ENCODE measurements at regions not wholly inside any gene's neighbourhood (a gene's known extent, or its start where the extent isn't known, plus 50 kb on each side); places are given as distances from the start of the nearest gene placed in this dataset.

DNA sequence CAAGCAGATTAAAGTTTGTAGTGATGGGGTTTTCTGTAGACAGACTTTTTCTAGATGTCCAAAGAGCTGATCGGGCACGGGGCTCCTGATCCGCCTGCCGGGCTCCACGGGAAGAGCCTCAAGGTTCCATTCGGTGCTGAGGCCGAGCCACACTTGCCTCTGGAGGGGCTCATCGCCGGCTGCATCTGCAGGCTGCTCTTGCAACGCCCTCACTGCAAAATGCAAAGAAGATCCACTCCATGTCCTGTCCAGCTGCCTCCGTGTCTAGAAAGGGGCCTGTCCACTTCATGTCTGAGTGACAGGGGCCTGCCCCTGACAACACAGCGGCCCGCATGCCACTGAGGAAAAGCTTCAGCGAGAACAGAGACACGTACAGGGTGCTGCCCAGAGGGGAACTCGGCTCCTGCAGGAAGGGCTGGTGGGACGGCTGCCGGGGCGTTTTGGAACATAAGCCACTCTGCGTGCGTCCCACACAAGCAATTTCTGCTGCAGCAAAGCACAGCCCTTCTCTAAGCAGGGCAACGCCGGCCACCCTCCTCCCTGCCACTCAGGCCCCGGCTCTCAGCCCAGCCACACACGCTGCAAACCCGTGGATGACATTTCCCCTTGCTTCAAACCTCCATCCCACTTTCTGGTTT lies 53.6 kb upstream of the CTDP1 start:
- DNase-seq (ENCODE audit: low read depth in 4 of 4, low spot score in 3 of 4) = no peak

DNA sequence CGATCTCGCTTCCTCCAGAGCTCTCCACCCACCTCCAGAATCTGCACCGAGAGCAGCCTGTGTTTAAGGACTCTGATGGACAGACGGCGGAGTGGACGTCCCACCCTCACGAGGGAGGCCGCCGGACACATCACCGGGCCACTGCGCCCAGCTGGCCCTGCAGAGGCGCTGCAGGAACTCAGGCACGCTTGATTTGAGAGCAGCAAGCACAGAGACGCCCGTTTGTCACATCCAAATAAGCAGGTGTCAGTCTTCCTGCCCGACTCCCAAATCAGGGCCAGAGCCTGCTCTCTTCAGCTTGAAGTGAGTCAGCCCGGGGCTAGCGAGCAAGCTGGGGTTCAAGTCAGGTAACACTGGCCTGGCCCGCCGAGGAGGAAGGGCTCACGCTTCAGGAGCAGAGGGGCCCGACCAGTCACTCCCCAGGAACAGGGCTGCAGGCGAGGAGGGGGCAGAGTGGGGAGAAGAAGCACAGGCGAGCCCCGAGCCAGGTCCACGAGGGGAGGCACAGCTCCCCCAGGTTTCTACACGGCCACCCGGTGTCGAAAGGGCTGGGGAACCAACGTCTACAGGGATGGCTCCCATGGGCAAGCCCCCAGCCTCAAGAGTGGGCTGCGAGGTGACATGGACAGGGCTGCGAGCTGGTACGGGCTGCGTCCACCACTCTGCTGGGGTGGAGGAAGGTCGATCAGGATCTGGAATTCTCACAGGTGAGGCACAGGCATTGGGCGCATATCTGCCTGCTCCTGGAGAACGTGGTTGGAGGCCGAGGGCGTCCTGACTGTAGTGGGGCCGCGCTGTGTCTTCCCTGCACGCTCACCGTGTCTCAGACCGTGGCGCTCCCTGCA lies 52.5 kb upstream of the CTDP1 start:
- DNase-seq (ENCODE audit: low read depth in 4 of 4, low spot score in 3 of 4) = no peak

DNA sequence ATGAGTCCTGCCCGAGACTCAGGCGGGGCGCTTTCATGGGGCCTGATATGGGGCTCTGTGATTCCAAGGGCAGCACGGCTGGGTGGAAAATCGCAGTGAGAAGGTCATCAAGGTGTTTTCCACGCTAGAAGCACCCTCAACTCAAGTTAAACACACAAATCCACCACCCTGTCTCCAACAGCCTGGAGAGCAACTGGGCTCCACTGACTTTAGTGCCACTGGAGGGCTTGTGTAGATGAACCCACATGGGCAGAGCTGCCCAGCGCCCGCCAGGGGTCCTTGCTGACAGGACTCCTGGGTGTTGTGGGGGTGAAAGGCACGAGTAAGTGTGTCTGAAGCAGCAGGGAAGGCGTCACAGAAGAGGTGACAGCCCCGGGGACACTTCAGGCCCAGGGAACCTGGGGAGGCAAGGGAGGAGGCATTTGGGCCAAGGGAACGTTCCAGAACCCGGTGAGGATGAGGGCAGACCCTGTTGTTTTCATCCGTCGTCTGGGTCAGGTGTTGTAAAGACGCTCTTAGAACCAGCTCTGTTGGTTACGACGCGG lies 51.8 kb upstream of the CTDP1 start:
- no peak for DNase-seq (ENCODE audit: low read depth in 4 of 4, low spot score in 3 of 4)

DNA sequence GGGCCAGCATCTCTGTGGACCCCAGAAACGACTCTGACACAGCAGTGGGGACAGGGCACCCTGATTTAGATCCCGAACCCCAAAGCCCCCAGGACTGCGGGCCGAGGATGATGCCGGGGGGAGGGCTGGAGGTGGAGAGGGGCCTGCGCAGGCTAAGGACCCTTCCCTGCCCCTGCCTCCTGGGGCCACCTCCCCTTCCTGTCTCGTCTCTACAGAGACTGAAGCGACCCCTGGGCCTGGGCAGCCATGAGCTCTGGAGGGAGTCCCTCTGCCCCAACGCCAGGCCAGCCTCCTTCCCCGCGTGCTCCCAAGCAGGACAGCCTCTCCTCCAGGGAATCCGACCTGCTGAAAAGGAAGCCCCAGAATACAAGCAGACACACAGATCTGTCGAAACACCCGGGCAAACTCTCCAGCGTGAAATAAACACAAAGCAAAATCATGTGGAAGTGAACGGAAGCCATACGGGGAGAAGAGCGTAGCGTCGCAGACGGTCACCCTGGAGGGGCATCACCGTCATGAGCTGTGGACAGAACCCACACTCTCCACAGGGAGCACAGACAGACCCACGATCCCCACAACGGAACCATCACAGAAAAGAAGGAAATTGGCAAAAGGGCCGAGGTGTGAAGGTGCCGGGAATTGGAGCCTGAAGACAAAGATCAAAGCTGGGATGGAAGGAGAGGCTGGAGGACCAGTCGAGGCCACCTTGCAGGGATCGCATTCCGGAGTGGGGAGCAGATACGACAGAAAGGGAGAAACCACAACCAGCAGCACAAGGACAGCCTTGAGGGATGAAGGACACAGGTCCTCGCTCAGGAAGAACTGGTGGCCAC lies 51.0 kb upstream of the CTDP1 start:
- no peak for DNase-seq (ENCODE audit: low read depth in 4 of 4, low spot score in 3 of 4)

DNA sequence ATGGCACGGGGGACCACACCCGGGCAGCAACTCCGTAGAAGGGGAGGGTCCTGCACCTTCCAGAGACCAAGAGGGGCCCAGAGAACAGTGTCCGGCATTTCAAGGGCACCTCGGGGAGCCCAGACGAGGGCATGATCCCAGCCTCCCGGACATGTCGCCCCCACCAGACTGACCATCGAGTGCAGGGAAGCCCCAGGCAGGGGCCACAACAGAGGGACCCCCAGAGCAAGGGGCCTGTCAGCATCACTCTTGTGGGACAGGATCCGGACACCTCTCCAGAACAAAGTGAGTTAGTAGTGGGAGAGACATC lies 50.4 kb upstream of the CTDP1 start:
- DNase-seq (ENCODE audit: low read depth in 4 of 4, low spot score in 3 of 4) = no peak

DNA sequence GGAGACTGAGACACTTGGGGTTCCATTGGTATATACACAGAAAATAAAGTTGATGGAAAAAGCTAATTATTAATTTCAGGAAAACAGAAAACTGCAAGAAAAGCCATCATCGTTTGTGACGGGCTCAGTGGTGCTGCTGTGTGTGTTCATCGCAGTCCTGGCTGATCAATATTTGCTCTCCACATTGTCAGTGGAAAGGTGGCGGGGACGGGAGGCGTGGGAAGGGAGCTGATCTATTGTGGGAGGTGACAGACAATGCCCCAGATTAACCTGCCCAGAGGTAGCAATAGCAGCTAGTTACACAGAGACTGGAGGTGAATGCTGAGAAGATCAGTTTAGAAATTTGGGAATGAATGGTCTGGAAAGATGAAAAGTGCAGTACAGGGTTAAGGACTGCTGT lies 50.0 kb upstream of the CTDP1 start:
- DNase-seq (ENCODE audit: low read depth in 4 of 4, low spot score in 3 of 4) = no peak
